Vagina (tissue), 2 donors: ENCODE measurements at regions not wholly inside any gene's neighbourhood (a gene's known extent, or its start where the extent isn't known, plus 50 kb on each side); places are given as distances from the start of the nearest gene placed in this dataset.

ENCODE experiments used
- POLR2AphosphoS5 ChIP-seq, 2 donors: sonication (generic); formaldehyde crosslinking; IDR thresholded peaks; one replicate each; pipeline ENCODE4 v1.9.0; 2017; ENCODE audit warnings: antibody characterized with exemption in 2 of 2, mild to moderate bottlenecking in 2 of 2, low read depth in 1 of 2; ENCODE audit not compliant: insufficient read depth in 1 of 2
- TF ChIP-seq, protein P1 (sequence below), 3 experiments: fragments of 450-650 bp in 2 of 3; fragments of 200-600 bp in 1 of 3; sonication (generic) in 1 of 3; IDR thresholded peaks; one replicate each; pipeline ENCODE4 v1.5.1; 2017 to 2019; ENCODE audit warnings: antibody characterized with exemption in 3 of 3, mild to moderate bottlenecking in 2 of 3, moderate library complexity in 2 of 3

DNA sequence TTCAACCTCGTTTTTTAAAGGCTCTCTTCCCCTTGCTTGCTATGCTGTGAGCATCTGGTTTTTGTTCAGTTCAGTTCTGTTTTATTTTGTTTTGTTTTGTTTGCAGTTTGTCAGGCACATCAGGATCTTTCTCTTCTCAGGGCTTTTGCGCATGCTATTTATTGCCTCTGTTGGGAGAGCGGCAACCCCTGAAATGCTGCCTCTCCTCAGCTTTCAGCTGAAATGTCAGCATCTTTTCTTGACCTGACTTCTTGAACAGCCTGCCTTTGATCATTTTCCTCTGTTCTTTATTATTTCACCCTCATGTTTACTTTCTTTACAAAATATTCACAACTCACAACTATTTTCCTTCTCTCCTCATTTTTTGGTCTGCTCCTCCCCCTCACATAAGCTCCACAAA lies 50.4 kb upstream of the RC3H1 start:
- TF ChIP-seq, protein P1, sequence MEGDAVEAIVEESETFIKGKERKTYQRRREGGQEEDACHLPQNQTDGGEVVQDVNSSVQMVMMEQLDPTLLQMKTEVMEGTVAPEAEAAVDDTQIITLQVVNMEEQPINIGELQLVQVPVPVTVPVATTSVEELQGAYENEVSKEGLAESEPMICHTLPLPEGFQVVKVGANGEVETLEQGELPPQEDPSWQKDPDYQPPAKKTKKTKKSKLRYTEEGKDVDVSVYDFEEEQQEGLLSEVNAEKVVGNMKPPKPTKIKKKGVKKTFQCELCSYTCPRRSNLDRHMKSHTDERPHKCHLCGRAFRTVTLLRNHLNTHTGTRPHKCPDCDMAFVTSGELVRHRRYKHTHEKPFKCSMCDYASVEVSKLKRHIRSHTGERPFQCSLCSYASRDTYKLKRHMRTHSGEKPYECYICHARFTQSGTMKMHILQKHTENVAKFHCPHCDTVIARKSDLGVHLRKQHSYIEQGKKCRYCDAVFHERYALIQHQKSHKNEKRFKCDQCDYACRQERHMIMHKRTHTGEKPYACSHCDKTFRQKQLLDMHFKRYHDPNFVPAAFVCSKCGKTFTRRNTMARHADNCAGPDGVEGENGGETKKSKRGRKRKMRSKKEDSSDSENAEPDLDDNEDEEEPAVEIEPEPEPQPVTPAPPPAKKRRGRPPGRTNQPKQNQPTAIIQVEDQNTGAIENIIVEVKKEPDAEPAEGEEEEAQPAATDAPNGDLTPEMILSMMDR (IDR thresholded peaks at IDR 0.05) = no peak
- TF ChIP-seq POLR2AphosphoS5 (IDR thresholded peaks at IDR 0.05; ENCODE audit: insufficient read depth in 1 of 2, low read depth in 1 of 2) = no peak
